ENCODE measurements at regions not wholly inside any gene's neighbourhood (a gene's known extent, or its start where the extent isn't known, plus 50 kb on each side); places are given as distances from the start of the nearest gene placed in this dataset.
"Not testable (repeated sequence)": the region's sequence is repeated elsewhere in the genome, so short reads cannot be mapped to it uniquely, and the experiment has no call there.

DNA sequence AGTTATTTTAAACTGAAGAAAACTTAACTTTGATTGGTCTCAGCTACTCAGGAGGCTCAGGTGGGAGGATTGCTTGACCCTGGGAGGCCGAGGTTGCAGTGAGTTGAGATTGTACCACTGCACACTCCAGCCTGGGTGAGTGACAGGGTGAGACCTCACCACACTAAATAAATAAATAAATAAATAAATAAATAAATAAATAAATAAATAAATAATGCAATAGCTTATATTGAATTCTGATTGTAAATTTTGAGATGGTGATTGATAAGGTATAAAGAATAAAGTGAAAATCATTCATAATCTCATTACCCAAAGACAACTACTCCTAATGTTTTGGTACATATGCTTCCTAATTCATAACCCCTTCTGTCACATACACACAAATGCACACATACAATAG is 58.1 kb downstream of the TUBA3C start:
- DNase-seq (ENCODE audit: low read depth), result no peak
- H3K4me3 ChIP-seq (ENCODE audit: low read depth, low read length), result no peak overlapping the region
- TF ChIP-seq, protein P1, sequence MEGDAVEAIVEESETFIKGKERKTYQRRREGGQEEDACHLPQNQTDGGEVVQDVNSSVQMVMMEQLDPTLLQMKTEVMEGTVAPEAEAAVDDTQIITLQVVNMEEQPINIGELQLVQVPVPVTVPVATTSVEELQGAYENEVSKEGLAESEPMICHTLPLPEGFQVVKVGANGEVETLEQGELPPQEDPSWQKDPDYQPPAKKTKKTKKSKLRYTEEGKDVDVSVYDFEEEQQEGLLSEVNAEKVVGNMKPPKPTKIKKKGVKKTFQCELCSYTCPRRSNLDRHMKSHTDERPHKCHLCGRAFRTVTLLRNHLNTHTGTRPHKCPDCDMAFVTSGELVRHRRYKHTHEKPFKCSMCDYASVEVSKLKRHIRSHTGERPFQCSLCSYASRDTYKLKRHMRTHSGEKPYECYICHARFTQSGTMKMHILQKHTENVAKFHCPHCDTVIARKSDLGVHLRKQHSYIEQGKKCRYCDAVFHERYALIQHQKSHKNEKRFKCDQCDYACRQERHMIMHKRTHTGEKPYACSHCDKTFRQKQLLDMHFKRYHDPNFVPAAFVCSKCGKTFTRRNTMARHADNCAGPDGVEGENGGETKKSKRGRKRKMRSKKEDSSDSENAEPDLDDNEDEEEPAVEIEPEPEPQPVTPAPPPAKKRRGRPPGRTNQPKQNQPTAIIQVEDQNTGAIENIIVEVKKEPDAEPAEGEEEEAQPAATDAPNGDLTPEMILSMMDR (IDR thresholded peaks at IDR 0.05; ENCODE audit: insufficient read depth, low read depth, low read length, missing control alignments), result no peak

DNA sequence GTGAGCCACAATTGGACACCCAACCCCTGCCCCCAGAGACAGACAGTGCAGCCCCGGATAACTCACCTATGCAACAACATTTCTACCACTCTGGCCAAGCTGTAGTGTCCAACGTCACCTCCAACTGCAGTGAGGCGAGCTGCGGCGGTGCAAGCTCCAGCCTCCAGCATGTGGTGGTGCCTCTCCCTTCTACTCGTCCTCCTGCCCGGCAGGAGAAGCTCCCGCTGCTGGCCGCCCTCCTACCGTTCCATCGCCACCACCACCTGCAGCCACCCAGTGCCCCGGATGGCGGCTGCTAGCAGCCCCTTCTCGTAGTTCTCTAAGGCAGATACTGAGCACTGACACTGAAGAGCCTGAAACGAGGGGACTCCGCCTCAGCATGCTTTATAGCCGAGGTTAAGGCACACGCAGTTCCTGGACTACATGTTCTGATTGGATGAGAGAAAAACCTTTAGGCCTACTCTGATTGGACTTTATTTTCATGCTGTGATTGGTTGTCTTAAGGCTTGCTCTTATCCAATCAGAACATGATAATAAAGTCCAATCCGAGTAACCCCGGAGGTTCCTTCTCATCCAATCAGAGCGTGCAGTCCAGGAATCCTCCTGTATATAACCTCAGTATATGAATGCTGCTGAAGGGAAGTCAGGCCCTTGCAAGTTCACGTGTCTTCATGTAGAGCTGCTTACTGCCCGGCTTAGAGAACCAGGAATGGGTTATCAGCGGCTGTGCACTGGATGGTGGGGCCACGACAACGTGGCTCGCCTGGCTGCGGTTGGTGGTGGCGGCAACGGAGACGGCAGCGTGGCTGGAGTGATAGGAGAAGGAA is 63.5 kb downstream of the TUBA3C start:
- TF ChIP-seq, protein P1 (IDR thresholded peaks at IDR 0.05; ENCODE audit: insufficient read depth, low read depth, low read length, missing control alignments), result no peak
- H3K4me3 ChIP-seq (ENCODE audit: low read depth, low read length), result no peak overlapping the region
- DNase-seq (ENCODE audit: low read depth), result no peak

- not testable (repeated sequence) for H3K4me3 ChIP-seq (ENCODE audit: low read depth, low read length); DNase-seq (ENCODE audit: low read depth)
Measured at GRCh38 chr13:19109225-19109624, 72.4 kb downstream of the TUBA3C start.

GRCh38 chr13:19103140-19103539 is 78.5 kb downstream of the TUBA3C start:
- TF ChIP-seq, protein P1 (IDR thresholded peaks at IDR 0.05; ENCODE audit: insufficient read depth, low read depth, low read length, missing control alignments), result no peak
- no peak overlapping the region for H3K4me3 ChIP-seq (ENCODE audit: low read depth, low read length)
- no peak for DNase-seq (ENCODE audit: low read depth)

DNA sequence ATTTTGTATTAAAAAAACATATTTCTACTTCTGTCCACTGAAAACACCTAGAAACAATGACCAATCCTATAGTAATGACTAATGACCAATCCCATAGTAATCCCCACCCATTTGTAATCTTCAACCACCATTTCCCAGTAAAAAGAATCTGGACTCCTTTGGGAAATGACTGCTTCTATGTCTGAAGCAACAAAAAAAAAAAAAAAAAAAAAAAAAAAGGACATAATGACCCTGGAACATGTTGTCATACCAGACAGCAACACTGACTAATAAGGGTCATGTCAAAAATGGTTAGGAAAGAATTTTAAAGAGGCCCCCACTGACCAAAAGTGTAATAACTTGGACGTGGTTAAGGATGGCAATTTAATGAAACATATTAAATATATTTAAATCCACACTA is 88.3 kb downstream of the TUBA3C start:
- no peak for DNase-seq (ENCODE audit: low read depth)
- H3K4me3 ChIP-seq (ENCODE audit: low read depth, low read length), result no peak overlapping the region
- TF ChIP-seq, protein P1 (IDR thresholded peaks at IDR 0.05; ENCODE audit: insufficient read depth, low read depth, low read length, missing control alignments), result no peak

DNA sequence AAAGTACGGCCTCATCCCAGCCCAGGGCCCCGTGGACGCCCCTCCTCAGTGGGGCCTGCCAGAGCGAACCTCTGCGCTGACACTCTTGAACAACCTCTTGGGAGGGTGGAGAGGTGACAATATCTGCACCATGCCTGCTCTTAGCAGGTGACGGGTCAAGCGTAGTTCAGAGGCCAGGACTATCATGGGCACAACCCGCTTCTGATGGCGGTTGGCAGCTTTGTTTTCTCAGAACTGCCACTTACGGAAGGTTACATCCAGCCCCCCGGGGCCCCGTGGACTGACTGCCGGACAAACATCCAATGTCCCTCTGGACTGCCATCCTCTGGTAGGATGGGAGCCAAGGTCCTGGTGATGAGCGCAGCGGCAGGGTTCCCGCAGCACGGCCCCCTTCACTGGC is 91.1 kb downstream of the TUBA3C start:
- H3K4me3 ChIP-seq (ENCODE audit: low read depth, low read length), result no peak overlapping the region
- DNase-seq (ENCODE audit: low read depth), result no peak
- TF ChIP-seq, protein P1 (IDR thresholded peaks at IDR 0.05; ENCODE audit: insufficient read depth, low read depth, low read length, missing control alignments), result no peak

- TF ChIP-seq, protein P1 (IDR thresholded peaks at IDR 0.05; ENCODE audit: insufficient read depth, low read depth, low read length, missing control alignments), result no peak
- peak; percentile 6 for DNase-seq (ENCODE audit: low read depth)
- H3K4me3 ChIP-seq (ENCODE audit: low read depth, low read length), result no peak overlapping the region
Measured at GRCh38 chr13:19089315-19089714, 92.3 kb downstream of the TUBA3C start.
